HG03175 (cell line): ENCODE measurements at regions not wholly inside any gene's neighbourhood (a gene's known extent, or its start where the extent isn't known, plus 50 kb on each side); places are given as distances from the start of the nearest gene placed in this dataset.

Source experiments
- ATAC-seq: cut with Tn5 transposase; IDR thresholded peaks from one replicate; pipeline ENCODE4 v1.9.1; 2021; ENCODE audit warnings: mild to moderate bottlenecking, moderate library complexity; ENCODE audit not compliant: unreplicated experiment

DNA sequence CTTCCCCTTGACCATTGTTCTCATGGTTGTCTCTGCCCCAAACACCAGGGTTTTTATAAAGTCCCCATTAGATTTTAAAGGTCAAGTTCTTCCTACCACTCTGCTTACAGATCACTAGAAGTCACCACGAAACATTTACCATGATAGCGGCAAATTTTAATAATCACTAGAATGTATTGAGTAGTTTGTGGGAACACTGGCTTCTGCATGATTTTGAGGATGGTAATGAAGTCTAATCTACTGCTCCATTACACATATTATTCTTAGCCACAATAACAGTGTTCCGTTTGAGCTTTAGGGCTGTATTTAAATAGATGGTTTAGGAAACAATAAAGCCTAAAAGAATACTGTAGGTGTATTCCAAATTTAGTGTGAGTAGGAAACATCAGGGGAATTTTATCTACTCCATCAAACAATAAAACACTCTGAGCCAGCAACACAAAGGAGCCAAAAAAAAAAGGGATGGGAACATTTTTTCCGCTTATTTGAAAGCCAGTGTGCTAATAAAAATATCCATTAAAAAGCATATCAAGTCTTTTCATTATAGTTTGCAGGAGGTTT is 49.7 kb downstream of the KLF12 start:
- no peak for ATAC-seq

DNA sequence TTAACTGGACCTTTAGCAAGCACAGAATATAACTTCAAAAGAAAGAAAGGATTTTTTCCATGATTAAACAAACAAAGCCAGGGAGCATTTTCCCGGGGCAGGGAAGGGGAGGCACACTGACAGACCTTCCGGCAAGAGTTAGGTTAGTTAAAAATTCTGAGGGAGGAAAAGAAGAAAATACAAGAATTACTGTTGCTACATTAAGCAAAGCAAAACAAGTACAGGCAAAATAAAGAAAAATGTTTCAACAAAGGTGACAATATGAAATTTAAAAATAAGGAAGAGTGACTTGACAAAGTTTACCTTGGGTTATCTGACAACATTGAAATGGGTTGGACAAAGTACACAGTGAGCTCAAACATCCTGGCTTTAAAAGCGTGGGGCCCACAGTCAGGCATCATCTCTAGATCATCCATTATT is 51.5 kb downstream of the KLF12 start:
- no peak for ATAC-seq

DNA sequence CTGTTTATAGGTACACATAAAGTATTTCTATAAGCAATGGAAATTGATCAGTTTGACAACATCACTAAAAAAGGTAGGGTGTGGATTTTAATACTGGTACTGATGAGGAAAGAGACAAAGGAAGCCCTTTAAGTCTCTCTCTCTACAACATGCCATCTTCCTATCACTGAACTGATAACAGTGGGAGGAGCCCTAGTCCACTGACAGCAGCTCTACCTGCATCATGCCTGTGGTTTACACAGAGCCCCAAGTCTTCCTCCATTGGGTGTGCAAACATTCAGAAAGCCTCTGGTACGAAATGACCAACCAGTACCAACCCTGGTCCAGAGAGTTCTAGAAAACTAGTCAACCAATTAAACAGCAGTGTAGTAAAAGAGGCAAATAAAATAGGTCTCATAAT is 53.4 kb downstream of the KLF12 start:
- ATAC-seq: no peak

DNA sequence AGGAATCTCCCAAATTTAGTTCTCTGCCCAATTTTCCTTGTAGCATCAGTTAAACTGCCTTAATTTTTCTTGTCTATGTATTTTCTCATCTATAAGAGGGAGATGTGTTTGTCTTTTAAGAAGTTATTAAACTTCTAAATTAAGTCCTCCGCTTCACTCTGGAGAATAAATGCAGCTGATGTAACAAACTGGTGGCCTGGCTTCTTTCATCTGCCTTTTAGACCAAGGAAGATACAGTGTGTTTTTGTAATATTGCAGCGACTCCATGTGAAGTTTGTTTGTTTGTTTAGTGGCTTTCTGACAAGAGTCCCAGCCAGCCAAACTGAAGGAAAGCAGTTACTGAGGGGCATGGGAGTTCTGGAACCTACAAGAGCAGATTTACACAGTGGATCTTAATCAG is 56.4 kb downstream of the KLF12 start:
- ATAC-seq: no peak

DNA sequence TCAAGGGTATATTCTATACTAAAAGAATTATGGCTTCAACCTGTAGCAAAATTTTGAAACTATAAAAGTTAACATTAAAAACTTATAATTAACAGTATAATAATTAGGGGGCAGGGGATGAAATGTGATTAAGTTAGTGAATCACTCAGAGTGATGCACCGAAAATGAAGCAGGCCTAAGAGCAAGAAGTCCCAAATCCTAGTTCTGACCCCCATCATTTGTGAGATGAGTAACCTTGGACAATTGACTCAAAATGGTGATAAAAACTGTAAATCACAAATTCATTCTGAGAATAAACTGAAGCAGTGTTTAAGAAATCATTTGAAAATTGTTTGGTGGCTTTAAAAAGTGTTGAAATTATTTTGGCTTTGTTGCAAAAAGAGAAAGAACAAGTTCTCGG is 56.8 kb downstream of the KLF12 start:
- ATAC-seq: no peak

DNA sequence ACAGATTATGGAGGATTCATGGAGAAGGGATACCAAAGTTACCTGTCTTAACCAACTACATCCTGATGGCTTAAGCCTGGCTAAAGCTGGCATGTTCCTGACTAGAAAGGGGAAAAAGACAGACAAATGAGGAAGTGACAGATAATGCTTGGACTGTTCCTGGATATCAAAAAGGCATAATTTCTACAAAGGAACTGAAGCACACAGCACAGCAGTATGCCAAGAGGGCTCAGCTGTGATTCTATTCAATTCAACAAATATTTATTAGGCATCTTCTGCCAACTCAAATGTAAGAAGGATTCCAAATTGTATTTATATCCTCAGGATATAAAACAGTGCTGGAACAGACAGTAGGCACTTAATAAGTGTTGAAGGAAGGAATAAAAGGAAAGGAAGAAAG is 59.5 kb downstream of the KLF12 start:
- ATAC-seq: no peak

DNA sequence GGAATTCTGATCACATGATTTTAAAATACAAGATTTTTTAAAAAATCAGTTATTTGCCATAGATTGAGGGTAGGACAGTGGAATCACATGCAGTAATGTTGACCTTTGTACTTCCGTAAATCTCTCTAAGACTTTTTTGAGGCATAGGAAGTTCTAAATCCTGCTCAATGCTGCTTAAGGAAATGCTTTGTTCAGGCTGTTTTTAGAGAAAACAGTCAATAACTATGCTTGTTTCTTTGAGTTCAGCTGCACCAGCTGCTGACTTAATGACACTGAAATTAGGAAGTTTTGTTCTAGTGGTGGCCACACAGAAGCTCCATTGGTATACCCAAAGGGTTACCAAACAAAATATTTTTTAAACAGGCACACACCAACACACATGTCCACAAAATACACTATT is 60.9 kb downstream of the KLF12 start:
- ATAC-seq: no peak

DNA sequence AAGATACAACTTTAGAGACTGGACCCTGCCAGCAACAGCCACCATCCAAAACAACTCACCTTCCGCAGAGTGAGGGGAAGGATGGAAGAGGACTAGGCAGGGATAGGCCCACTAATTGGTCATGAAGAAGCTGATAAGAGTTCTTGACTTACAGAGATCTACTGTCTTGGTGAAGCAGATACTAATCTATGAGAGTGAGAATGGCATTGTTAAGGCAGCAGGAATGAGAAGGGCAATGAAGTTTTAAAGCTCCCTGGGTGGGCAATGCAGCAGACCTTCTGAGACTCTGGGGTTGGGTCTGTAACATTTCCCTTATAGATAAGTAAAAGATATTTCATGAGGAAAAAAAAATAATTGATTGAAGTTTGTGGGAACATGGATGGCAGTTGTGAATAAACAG is 63.7 kb downstream of the KLF12 start:
- no peak for ATAC-seq

DNA sequence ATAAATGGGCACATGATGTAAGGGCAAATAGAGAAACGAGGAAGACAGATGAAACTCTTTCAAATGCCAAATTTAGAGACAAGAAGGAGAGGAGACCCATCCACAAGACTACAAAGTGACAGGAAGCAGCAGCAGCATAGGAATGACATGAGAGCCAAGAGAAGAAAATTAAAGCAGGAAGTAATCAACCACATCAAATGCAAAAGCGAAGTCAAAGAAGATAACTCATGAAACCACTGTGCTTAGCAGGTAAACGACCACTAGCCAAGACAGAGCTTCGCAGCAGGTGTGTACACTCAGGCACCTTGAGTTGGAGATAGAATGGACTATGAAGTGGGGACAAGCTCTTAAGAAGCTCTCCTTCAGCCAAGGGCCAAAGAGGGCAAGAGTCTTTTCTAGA is 64.1 kb downstream of the KLF12 start:
- no peak for ATAC-seq

DNA sequence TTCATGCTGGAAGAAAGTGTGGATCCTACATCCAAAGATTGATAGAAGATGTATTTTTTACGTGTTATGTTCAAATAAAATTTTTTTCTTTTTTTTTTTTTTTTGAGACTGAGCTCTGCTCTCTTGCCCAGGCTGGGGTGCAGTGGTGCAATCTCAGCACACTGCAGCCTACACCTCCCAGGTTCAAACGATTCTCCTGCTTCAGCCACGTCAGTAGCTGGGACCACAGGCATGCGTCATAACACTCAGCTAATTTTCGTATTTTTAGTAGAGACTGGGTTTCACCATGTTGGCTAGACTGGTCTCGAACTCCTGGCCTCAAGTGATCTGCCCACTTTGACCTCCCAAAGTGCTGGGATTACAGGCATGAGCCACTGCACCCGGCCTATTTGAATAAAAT is 65.7 kb downstream of the KLF12 start:
- ATAC-seq: no peak

DNA sequence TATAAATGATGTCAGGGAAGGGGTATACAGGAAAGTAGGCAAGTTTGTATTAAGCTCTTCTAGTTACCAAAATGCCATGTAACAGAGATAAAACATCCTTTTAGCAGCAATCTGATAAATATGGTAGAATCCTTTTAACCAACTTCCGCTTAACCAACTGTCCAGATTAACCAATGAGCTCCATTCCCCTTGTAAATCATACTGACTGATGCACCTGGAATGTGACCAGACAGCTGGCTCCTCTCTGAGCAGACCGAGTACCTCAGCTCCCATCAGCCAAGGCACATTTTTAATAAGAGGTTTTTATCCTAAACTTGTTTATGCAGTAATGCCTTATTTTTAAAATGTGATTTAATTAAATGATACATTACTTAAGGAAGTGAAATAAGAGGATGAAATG is 66.4 kb downstream of the KLF12 start:
- ATAC-seq: no peak

DNA sequence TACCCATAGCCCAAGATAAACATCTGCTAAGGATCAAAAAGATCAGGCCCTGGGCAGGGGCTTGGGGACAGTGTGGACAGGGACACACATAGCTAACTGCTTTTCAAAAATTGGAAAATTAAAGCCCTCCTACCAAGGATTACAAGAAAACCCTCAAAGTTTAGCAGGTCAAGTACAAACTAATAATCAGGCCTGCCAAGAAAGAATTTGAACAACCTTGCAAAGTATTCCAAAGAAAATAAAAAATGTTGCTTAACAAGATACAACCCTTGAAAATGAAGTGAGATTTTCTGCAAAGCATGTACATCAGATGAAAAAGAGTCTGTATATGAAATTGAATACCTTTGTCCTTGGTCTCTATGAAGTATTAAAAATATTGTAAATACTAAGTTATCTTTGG is 67.3 kb downstream of the KLF12 start:
- ATAC-seq: no peak

DNA sequence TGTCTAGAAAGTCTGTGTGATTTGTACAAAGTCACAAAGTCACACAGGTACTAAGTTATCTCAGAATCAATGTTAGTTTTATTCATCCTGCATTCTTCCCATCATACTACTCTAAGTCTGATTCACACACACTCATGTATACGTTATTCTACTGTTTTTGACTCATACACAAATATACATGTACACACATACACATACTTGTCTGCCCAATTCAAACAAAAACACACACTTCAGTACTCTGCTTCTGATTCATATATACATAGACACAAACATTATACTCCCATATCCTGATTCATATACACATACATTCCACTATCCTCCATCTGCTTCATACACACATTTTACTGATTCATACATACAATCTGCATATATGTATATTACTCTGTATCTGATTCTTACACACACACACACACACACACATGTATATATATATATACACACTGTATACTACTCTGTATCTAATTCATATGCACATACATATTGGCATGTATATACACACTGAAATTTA is 69.3 kb downstream of the KLF12 start:
- ATAC-seq: no peak

DNA sequence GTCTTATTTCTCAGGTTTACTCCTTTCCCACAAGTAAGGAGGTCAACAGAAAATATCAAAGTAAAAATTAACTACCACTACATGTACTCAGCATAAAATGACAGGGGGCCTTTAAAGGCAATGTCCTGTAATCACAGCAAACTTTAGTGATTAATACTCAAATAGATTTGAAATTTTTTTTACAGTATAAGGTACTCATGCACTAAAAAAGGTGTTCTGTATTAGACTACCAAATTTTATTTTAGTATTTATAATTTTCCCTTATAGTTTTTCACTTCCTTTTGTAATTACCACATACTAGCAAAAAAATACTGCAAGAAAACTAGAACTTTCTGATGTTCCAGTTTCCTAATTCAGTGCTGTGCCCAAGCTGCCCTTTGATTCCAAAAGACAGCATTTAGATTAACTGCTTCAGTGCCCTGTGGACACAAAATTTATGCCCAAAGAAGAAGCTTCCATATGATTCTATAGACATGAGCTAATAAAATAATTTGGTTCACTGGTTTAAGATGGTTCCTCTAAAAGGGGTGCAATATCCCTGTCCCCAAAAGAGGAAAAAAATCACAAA is 70.6 kb downstream of the KLF12 start:
- no peak for ATAC-seq

DNA sequence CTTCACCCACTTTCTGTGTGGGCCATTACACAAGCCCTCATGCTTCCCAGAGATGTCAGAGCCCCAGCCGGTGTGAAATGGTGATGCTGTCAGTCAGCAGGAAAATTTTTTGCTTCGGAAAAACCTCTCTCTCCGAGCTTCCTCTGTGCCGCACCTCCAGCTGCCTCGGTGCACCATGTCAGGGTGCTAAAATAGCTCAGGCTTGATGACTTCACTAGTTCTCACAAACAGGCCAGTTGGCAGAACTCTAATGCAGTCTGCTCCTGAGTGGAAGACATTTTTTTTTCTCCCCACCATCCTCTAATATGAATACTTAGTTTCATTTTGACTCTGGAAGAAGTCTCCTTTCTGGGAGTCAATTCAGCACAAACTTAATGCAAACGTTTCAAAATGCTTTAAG is 71.3 kb downstream of the KLF12 start:
- ATAC-seq: peak; percentile 68

DNA sequence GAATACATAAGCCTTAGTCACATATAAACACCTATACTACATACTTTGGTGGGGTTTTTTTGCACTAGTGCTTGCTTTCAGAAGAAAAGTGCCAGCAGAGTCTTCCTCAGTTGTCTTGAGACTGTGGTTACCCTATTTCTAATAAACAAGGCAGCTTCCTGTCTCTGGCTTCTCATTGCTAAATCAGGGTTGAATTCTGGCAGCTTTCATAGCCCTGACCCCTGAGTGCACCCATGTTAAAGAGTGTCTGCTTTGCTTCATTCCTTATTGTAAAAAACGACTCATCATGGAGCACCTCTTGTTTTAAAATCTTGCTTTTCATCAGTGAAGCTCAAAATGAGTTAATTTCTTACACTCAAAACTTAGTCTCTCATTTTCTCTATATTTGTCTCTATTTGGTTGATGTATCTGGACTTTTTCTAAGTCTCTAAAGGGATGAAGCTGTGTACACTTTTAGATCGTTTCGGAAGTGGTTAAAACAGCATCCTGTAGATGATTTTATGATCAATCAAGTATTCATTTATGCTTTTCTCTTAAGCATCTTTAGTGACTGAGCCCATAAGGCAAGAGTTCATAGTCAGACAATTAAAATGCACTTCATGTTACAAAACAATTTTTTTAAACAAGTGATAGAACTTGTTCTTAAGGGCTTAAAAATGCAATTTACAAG is 72.1 kb downstream of the KLF12 start:
- ATAC-seq: peak; percentile 87

DNA sequence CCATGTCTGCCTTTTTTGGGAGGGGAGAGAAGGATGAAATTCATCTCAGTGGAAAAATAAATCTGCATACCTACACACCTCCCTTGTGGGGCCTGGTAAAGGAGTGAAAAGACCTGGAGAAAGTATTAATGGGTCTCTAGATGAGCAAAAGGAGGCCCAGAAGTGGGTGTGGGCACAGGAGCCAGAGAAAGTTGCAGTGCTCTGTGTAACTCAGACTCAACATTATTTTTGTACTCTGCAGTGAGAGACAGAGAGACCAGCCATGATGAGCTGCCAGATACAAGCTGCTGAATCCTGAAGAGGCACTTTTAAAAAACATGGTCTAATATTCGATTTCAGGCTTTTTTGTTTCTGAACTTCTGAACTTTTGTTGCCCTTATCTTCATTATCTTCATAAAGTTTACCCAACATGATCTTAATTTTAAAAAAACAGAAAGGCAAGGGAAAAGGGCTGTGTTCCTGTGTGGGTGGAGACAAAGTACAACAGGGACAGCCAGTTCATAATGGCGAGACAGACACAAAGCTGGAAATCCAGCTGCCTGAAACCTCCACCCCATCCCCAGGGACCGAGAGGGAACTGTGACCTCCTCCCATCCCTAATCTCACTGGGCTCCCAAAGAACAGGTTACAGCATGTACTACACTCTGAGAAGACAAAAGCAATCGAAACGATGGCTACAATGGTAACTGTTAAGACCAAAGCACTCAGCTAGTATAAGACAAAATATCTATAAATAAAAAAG is 77.2 kb downstream of the KLF12 start:
- ATAC-seq: no peak

DNA sequence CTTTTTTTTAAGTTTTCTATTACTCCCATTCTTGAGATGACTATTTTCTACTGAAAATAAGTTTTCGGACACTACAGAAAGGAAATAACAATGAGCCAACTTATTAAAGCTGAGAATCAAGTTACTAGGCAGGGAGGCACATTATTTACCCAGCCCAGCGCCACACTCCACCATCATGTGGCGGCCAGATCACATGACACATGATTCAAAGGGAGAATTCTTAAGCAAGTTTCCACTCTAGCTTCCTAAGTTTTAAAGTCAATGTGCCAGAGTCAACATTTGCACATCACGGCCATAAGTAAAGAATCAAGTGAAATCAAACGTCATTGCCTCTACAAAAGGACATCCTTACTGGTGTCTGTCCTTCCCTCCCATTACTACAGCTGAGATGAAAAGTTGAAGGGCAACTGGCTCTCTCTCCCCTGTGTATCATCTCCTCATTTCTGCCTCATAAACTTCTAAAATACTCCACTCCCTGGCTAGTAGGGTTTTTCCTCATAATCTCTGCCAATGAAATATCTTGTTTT is 81.7 kb downstream of the KLF12 start:
- no peak for ATAC-seq

DNA sequence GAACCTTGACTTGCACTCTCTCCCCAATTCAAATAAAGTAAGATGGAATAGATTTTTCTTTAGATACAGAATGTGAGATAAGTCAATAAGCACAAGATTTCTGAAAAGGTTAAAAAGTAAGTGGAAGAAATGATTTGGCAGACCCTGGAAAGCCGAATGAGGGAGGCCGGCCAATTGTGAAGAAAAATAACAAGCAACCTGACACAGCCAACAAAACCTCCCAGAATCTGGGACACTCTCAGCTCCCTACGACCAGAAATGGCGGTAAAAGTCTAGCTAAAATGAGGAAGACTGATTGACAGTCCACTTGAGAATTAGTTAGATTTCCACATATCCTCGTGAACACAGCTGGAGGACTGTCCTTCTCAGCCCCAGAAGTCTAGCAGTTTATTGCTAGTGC is 85.4 kb downstream of the KLF12 start:
- ATAC-seq: no peak

DNA sequence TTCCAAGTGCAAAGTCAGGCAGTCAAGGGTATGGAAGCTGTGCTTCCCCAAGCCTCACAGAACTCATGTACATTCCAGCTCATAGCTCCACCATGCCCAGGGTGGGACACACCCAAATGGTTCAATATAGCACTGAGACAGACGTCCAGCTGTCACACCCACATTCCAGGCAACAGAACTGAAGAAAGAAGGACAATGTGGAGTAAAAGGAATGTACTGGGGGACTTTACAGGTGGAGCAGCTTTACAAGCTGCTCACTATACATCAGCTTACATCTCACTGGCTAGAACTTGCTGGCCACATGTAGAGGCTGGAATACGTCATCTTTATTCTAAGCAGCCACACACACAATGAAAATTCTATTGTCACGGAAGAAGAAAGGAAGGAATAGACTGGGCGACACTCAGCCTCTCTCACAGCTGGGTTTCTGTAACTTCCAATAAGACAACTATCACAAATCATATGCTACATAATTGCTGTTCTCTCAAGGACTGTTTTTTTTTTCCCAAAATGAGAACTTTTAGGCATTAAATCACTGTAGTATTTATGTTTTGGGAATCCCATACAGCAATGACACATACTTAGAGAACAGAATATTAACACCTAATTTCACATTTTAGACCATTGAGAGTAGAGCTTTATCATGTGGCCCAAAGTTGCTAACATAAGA is 86.1 kb downstream of the KLF12 start:
- no peak for ATAC-seq

DNA sequence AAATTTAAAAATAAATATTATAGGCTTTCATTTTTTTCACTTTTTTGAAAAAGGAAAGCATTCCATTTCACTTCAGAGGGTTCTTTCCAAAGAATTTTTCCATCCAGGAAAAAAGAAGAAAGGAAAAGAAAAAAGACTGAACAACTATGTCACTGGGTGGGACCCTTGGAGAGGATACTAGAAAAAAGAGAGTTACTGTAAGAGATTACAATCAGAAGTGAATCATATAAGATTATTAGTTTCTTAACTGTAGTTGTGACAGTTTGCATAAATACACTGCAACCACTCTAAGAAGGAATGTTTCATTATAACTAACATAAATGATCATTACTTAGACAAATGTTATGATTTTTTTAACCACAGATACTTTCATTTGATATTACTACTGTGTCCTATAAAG is 87.8 kb downstream of the KLF12 start:
- ATAC-seq: no peak
